ENCODE measurements at regions not wholly inside any gene's neighbourhood (a gene's known extent, or its start where the extent isn't known, plus 50 kb on each side); places are given as distances from the start of the nearest gene placed in this dataset.

- Histone ChIP-seq H2AFZ (ENCODE audit: low read length) (no peak overlapping the region), H3K9me3 (ENCODE audit: insufficient read depth, low read depth, low read length) (no peaks in the 10 kb centered on the region), H3K4me1 (ENCODE audit: insufficient read depth, low read length, poor library complexity, severe bottlenecking) (no peaks in the 10 kb centered on the region), H4K20me1 (ENCODE audit: insufficient read depth, low read length, poor library complexity, severe bottlenecking) (no peaks in the 10 kb centered on the region), H3F3A (ENCODE audit: low read depth) (no peaks in the 10 kb centered on the region), H3K9ac (ENCODE audit: low read depth, low read length, poor library complexity, severe bottlenecking) (no peak overlapping the region), H3K27me3 (ENCODE audit: insufficient read depth, low read length, poor library complexity, severe bottlenecking) (no peaks in the 10 kb centered on the region), H3K79me2 (ENCODE audit: insufficient read depth, low read length) (no peaks in the 10 kb centered on the region), H3K36me3 (ENCODE audit: insufficient read depth, low read length) (no peaks in the 10 kb centered on the region), H3K9me2 (replicated peaks; ENCODE audit: low read depth, low read length) (no peaks in the 10 kb centered on the region), H3K4me3 (ENCODE audit: low read length, poor library complexity, severe bottlenecking) (no peak overlapping the region), H3K4me2 (ENCODE audit: low read depth, low read length, poor library complexity, severe bottlenecking) (no peak overlapping the region)
- TF ChIP-seq EZH2phosphoT487 (IDR thresholded peaks at IDR 0.05; ENCODE audit: borderline replicate concordance) (no peak), CTCF (conservative IDR thresholded peaks at IDR 0.05; ENCODE audit: low read length) (no peak)
These were observed 117.8 kb downstream of the WNT5A start for GRCh38 chr3:55369141-55369847.

GRCh38 chr3:55368366-55368765, 118.7 kb downstream of the WNT5A start:
- no peak overlapping the region for H3K4me3 ChIP-seq (ENCODE audit: low read length, poor library complexity, severe bottlenecking)
- H3K4me1 ChIP-seq (ENCODE audit: insufficient read depth, low read length, poor library complexity, severe bottlenecking), result no peaks in the 10 kb centered on the region
- H3K4me2 ChIP-seq (ENCODE audit: low read depth, low read length, poor library complexity, severe bottlenecking), result no peak overlapping the region
- H3K9ac ChIP-seq (ENCODE audit: low read depth, low read length, poor library complexity, severe bottlenecking), result no peak overlapping the region
- H3K27me3 ChIP-seq (ENCODE audit: insufficient read depth, low read length, poor library complexity, severe bottlenecking), result no peaks in the 10 kb centered on the region
- H2AFZ ChIP-seq (ENCODE audit: low read length), result no peak overlapping the region
- no peaks in the 10 kb centered on the region for H3F3A ChIP-seq (ENCODE audit: low read depth)
- H3K36me3 ChIP-seq (ENCODE audit: insufficient read depth, low read length), result no peaks in the 10 kb centered on the region
- TF ChIP-seq CTCF (conservative IDR thresholded peaks at IDR 0.05; ENCODE audit: low read length), result no peak
- TF ChIP-seq EZH2phosphoT487 (IDR thresholded peaks at IDR 0.05; ENCODE audit: borderline replicate concordance), result no peak
- H3K79me2 ChIP-seq (ENCODE audit: insufficient read depth, low read length), result no peaks in the 10 kb centered on the region
- no peaks in the 10 kb centered on the region for H3K9me3 ChIP-seq (ENCODE audit: insufficient read depth, low read depth, low read length)
- no peaks in the 10 kb centered on the region for H3K9me2 ChIP-seq (replicated peaks; ENCODE audit: low read depth, low read length)
- no peaks in the 10 kb centered on the region for H4K20me1 ChIP-seq (ENCODE audit: insufficient read depth, low read length, poor library complexity, severe bottlenecking)

- H3K9me3 ChIP-seq (ENCODE audit: insufficient read depth, low read depth, low read length), result no peaks in the 10 kb centered on the region
- H3K4me1 ChIP-seq (ENCODE audit: insufficient read depth, low read length, poor library complexity, severe bottlenecking), result no peaks in the 10 kb centered on the region
- no peaks in the 10 kb centered on the region for H3K9me2 ChIP-seq (replicated peaks; ENCODE audit: low read depth, low read length)
- no peaks in the 10 kb centered on the region for H4K20me1 ChIP-seq (ENCODE audit: insufficient read depth, low read length, poor library complexity, severe bottlenecking)
- no peaks in the 10 kb centered on the region for H3K79me2 ChIP-seq (ENCODE audit: insufficient read depth, low read length)
- H3K36me3 ChIP-seq (ENCODE audit: insufficient read depth, low read length), result no peaks in the 10 kb centered on the region
- no peak overlapping the region for H3K9ac ChIP-seq (ENCODE audit: low read depth, low read length, poor library complexity, severe bottlenecking)
- H3K4me2 ChIP-seq (ENCODE audit: low read depth, low read length, poor library complexity, severe bottlenecking), result no peak overlapping the region
- TF ChIP-seq EZH2phosphoT487 (IDR thresholded peaks at IDR 0.05; ENCODE audit: borderline replicate concordance) (no peak), CTCF (conservative IDR thresholded peaks at IDR 0.05; ENCODE audit: low read length) (no peak)
- H2AFZ ChIP-seq (ENCODE audit: low read length), result no peak overlapping the region
- H3F3A ChIP-seq (ENCODE audit: low read depth), result no peaks in the 10 kb centered on the region
- H3K27me3 ChIP-seq (ENCODE audit: insufficient read depth, low read length, poor library complexity, severe bottlenecking), result no peaks in the 10 kb centered on the region
- no peak overlapping the region for H3K4me3 ChIP-seq (ENCODE audit: low read length, poor library complexity, severe bottlenecking)
These were observed 119.7 kb downstream of the WNT5A start for GRCh38 chr3:55367384-55367783.

All from Loucy (cell line).